ENCODE measurements at regions not wholly inside any gene's neighbourhood (a gene's known extent, or its start where the extent isn't known, plus 50 kb on each side); places are given as distances from the start of the nearest gene placed in this dataset.
"Not testable (repeated sequence)": the region's sequence is repeated elsewhere in the genome, so short reads cannot be mapped to it uniquely, and the experiment has no call there.

DNA sequence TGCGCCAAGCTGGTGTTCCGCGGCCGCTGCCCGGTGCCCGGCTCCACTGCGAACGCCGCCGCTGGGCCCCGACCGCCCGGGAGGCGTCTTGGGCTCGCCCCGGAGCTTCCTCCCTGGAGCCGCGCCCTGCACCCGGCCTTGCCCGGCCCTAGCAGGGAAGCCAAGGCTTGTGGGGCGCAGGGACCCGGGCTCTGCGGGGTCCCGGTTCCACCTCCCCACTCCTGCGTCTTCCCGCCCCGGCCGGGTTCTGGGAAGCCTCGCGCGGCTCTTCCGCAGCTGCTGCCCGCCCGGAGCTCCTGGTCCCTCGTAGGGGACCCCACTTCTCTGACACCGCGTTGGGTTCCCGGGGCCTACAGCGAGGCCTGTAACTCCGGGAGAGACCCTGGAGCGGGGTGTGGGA, 149.8 kb downstream of the OR4F15 start:
- H3K36me3 ChIP-seq (ENCODE audit: control insufficient read depth in 4 of 4, insufficient read depth in 4 of 4, low read length in 3 of 4); CTCF ChIA-PET; DNase-seq; POLR2A ChIA-PET; H3K4me1 ChIP-seq (ENCODE audit: control extremely low read depth in 1 of 4, control insufficient read depth in 4 of 4, insufficient read depth in 4 of 4, low read length in 3 of 4); H3K9me3 ChIP-seq (ENCODE audit: control extremely low read depth in 1 of 5, control insufficient read depth in 4 of 5, insufficient read depth in 2 of 5, low read depth in 1 of 5, low read length in 4 of 5); H3K27ac ChIP-seq (ENCODE audit: insufficient read depth in 1 of 2, low read depth in 1 of 2, low read length in 2 of 2, poor library complexity in 1 of 2, severe bottlenecking in 2 of 2); H3K27me3 ChIP-seq (replicated peaks in 2 of 5; ENCODE audit: control insufficient read depth in 4 of 5, insufficient read depth in 5 of 5, low read length in 4 of 5): not testable (repeated sequence)
- H3K4me3 ChIP-seq (ENCODE audit: control insufficient read depth in 1 of 7, extremely low read depth in 1 of 7, insufficient read depth in 4 of 7, low read depth in 2 of 7, low read length in 6 of 7), result peak overlapping the region in 2 of 7 experiments; percentile 31 to 32
- no CpG with 5 or more reads among the region's 41 CpGs for whole genome bisulfite sequencing (ENCODE audit: insufficient coverage)

GRCh38 chr15:101963687-101964086, 151.7 kb downstream of the OR4F15 start:
- H3K27ac ChIP-seq (ENCODE audit: insufficient read depth in 1 of 2, low read depth in 1 of 2, low read length in 2 of 2, poor library complexity in 1 of 2, severe bottlenecking in 2 of 2); H3K36me3 ChIP-seq (ENCODE audit: control insufficient read depth in 4 of 4, insufficient read depth in 4 of 4, low read length in 3 of 4); CTCF ChIA-PET; H3K9me3 ChIP-seq (ENCODE audit: control extremely low read depth in 1 of 5, control insufficient read depth in 4 of 5, insufficient read depth in 2 of 5, low read depth in 1 of 5, low read length in 4 of 5); H3K4me1 ChIP-seq (ENCODE audit: control extremely low read depth in 1 of 4, control insufficient read depth in 4 of 4, insufficient read depth in 4 of 4, low read length in 3 of 4); H3K27me3 ChIP-seq (replicated peaks in 2 of 5; ENCODE audit: control insufficient read depth in 4 of 5, insufficient read depth in 5 of 5, low read length in 4 of 5); H3K4me3 ChIP-seq (ENCODE audit: control insufficient read depth in 1 of 7, extremely low read depth in 1 of 7, insufficient read depth in 4 of 7, low read depth in 2 of 7, low read length in 6 of 7); DNase-seq; POLR2A ChIA-PET: not testable (repeated sequence)
- 94% methylated on average over 2 of the region's 8 CpGs for WGBS (ENCODE audit: insufficient coverage)

DNA sequence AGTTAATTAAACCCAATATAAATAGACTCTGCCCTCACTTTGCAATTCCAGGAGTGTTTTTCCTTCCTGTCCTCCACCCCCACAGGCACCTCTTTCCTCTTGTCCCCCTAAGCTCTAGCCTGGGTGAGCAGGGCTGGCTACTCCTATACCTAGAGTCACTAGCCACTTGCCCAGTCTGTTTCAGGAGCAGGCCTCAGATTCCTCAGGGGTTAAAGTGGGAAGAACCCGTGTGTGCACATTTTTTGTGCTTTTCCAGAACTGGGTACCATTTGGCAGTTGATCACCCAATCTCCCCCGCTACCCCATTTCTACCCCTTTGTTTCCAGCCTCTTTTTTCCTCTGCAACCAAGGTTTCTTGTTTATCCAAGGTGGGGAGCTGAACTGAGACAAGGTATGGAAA, 153.4 kb downstream of the OR4F15 start:
- H3K9me3 ChIP-seq (ENCODE audit: control extremely low read depth in 1 of 5, control insufficient read depth in 4 of 5, insufficient read depth in 2 of 5, low read depth in 1 of 5, low read length in 4 of 5); CTCF ChIA-PET; H3K4me1 ChIP-seq (ENCODE audit: control extremely low read depth in 1 of 4, control insufficient read depth in 4 of 4, insufficient read depth in 4 of 4, low read length in 3 of 4); H3K27ac ChIP-seq (ENCODE audit: insufficient read depth in 1 of 2, low read depth in 1 of 2, low read length in 2 of 2, poor library complexity in 1 of 2, severe bottlenecking in 2 of 2); H3K36me3 ChIP-seq (ENCODE audit: control insufficient read depth in 4 of 4, insufficient read depth in 4 of 4, low read length in 3 of 4); H3K4me3 ChIP-seq (ENCODE audit: control insufficient read depth in 1 of 7, extremely low read depth in 1 of 7, insufficient read depth in 4 of 7, low read depth in 2 of 7, low read length in 6 of 7); H3K27me3 ChIP-seq (replicated peaks in 2 of 5; ENCODE audit: control insufficient read depth in 4 of 5, insufficient read depth in 5 of 5, low read length in 4 of 5); POLR2A ChIA-PET; DNase-seq: not testable (repeated sequence)
- WGBS (ENCODE audit: insufficient coverage), result 86% methylated on average over 1 of the region's 2 CpGs

GRCh38 chr15:101965860-101966259, 153.9 kb downstream of the OR4F15 start:
- H3K36me3 ChIP-seq (ENCODE audit: control insufficient read depth in 4 of 4, insufficient read depth in 4 of 4, low read length in 3 of 4); H3K4me1 ChIP-seq (ENCODE audit: control extremely low read depth in 1 of 4, control insufficient read depth in 4 of 4, insufficient read depth in 4 of 4, low read length in 3 of 4); H3K27ac ChIP-seq (ENCODE audit: insufficient read depth in 1 of 2, low read depth in 1 of 2, low read length in 2 of 2, poor library complexity in 1 of 2, severe bottlenecking in 2 of 2); CTCF ChIA-PET; H3K27me3 ChIP-seq (replicated peaks in 2 of 5; ENCODE audit: control insufficient read depth in 4 of 5, insufficient read depth in 5 of 5, low read length in 4 of 5); POLR2A ChIA-PET; H3K9me3 ChIP-seq (ENCODE audit: control extremely low read depth in 1 of 5, control insufficient read depth in 4 of 5, insufficient read depth in 2 of 5, low read depth in 1 of 5, low read length in 4 of 5); H3K4me3 ChIP-seq (ENCODE audit: control insufficient read depth in 1 of 7, extremely low read depth in 1 of 7, insufficient read depth in 4 of 7, low read depth in 2 of 7, low read length in 6 of 7); DNase-seq: not testable (repeated sequence)
- WGBS (ENCODE audit: insufficient coverage), result 100% methylated on average over 3 of the region's 8 CpGs

- no CpG with 5 or more reads among the region's 5 CpGs for WGBS (ENCODE audit: insufficient coverage)
- H3K9me3 ChIP-seq (ENCODE audit: control extremely low read depth in 1 of 5, control insufficient read depth in 4 of 5, insufficient read depth in 2 of 5, low read depth in 1 of 5, low read length in 4 of 5); H3K27ac ChIP-seq (ENCODE audit: insufficient read depth in 1 of 2, low read depth in 1 of 2, low read length in 2 of 2, poor library complexity in 1 of 2, severe bottlenecking in 2 of 2); DNase-seq; H3K36me3 ChIP-seq (ENCODE audit: control insufficient read depth in 4 of 4, insufficient read depth in 4 of 4, low read length in 3 of 4); H3K4me1 ChIP-seq (ENCODE audit: control extremely low read depth in 1 of 4, control insufficient read depth in 4 of 4, insufficient read depth in 4 of 4, low read length in 3 of 4); CTCF ChIA-PET; H3K4me3 ChIP-seq (ENCODE audit: control insufficient read depth in 1 of 7, extremely low read depth in 1 of 7, insufficient read depth in 4 of 7, low read depth in 2 of 7, low read length in 6 of 7); H3K27me3 ChIP-seq (replicated peaks in 2 of 5; ENCODE audit: control insufficient read depth in 4 of 5, insufficient read depth in 5 of 5, low read length in 4 of 5); POLR2A ChIA-PET: not testable (repeated sequence)
These were observed 155.4 kb downstream of the OR4F15 start for GRCh38 chr15:101967364-101967763.

DNA sequence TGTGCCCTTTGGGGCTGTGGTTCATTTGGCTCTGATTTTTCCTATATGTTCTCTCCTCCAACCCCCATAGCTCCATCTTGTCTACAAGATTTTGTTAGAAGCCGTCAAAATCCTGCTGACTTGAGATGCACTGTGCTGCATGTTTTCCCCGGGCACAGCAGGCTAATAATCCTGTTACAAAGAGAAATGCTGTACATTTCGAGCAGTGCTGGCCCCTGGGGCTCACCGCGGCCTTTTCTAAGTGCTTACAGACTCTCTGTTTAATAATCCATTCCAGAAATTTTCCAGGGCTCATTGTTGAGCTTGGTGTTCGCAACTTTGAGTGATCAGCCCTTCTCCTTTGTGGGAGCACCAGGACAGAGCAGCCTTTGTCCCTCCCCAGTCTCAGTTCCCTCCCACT, 158.6 kb downstream of the OR4F15 start:
- H3K36me3 ChIP-seq (ENCODE audit: control insufficient read depth in 4 of 4, insufficient read depth in 4 of 4, low read length in 3 of 4); H3K4me1 ChIP-seq (ENCODE audit: control extremely low read depth in 1 of 4, control insufficient read depth in 4 of 4, insufficient read depth in 4 of 4, low read length in 3 of 4); H3K9me3 ChIP-seq (ENCODE audit: control extremely low read depth in 1 of 5, control insufficient read depth in 4 of 5, insufficient read depth in 2 of 5, low read depth in 1 of 5, low read length in 4 of 5); POLR2A ChIA-PET; H3K27me3 ChIP-seq (replicated peaks in 2 of 5; ENCODE audit: control insufficient read depth in 4 of 5, insufficient read depth in 5 of 5, low read length in 4 of 5); DNase-seq; H3K4me3 ChIP-seq (ENCODE audit: control insufficient read depth in 1 of 7, extremely low read depth in 1 of 7, insufficient read depth in 4 of 7, low read depth in 2 of 7, low read length in 6 of 7); CTCF ChIA-PET; H3K27ac ChIP-seq (ENCODE audit: insufficient read depth in 1 of 2, low read depth in 1 of 2, low read length in 2 of 2, poor library complexity in 1 of 2, severe bottlenecking in 2 of 2): not testable (repeated sequence)
- WGBS (ENCODE audit: insufficient coverage), result no CpG with 5 or more reads among the region's 6 CpGs

DNA sequence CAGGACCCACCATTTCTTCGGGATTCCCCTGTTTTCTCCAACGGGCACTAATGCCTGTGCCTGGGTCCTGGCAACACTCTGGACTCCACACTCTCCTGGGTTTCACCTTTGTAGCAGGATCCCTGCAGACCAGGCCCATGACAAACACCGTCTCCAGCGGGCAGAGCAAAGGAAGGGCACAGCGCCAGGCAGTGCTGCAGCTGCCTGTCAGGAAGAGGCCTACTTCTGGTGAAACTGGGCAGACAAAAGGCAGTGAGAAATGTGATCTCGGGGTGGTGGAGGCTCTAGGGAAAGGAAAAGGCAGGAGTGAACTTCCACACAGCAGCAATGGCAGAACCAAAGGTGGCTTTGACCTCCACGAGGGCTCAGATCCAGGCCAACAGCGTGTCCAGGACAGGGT, 165.3 kb downstream of the OR4F15 start:
- H3K36me3 ChIP-seq (ENCODE audit: control insufficient read depth in 4 of 4, insufficient read depth in 4 of 4, low read length in 3 of 4); H3K4me3 ChIP-seq (ENCODE audit: control insufficient read depth in 1 of 7, extremely low read depth in 1 of 7, insufficient read depth in 4 of 7, low read depth in 2 of 7, low read length in 6 of 7); H3K9me3 ChIP-seq (ENCODE audit: control extremely low read depth in 1 of 5, control insufficient read depth in 4 of 5, insufficient read depth in 2 of 5, low read depth in 1 of 5, low read length in 4 of 5); POLR2A ChIA-PET; H3K27me3 ChIP-seq (replicated peaks in 2 of 5; ENCODE audit: control insufficient read depth in 4 of 5, insufficient read depth in 5 of 5, low read length in 4 of 5); H3K27ac ChIP-seq (ENCODE audit: insufficient read depth in 1 of 2, low read depth in 1 of 2, low read length in 2 of 2, poor library complexity in 1 of 2, severe bottlenecking in 2 of 2); H3K4me1 ChIP-seq (ENCODE audit: control extremely low read depth in 1 of 4, control insufficient read depth in 4 of 4, insufficient read depth in 4 of 4, low read length in 3 of 4); CTCF ChIA-PET; DNase-seq: not testable (repeated sequence)
- no CpG with 5 or more reads among the region's 8 CpGs for WGBS (ENCODE audit: insufficient coverage)
